ENCODE measurements at regions not wholly inside any gene's neighbourhood (a gene's known extent, or its start where the extent isn't known, plus 50 kb on each side); places are given as distances from the start of the nearest gene placed in this dataset.

GRCh38 chrX:7789200-7789599, 53.8 kb upstream of the VCX start:
- no peak for DNase-seq (ENCODE audit: low read depth in 2 of 2)

DNA sequence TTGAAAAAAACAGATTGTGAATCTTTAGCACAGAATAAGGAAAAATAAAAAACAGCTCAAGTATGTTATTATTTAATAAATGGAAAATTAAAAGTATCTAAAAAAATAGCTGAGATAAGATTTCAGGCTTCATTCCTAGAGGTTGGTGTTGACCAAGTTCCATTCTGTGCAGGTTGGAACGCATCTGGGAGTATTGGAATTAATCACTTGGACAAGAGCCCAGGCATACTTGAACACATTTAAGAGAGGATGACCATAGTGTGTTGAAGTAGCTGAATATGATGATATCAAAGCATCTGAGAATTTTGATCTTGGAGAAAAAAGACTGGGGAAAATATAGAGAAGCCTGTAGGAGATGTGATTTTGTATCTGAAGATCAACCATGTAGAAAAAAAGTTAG, 54.6 kb upstream of the VCX start:
- DNase-seq (ENCODE audit: low read depth in 2 of 2): no peak

DNA sequence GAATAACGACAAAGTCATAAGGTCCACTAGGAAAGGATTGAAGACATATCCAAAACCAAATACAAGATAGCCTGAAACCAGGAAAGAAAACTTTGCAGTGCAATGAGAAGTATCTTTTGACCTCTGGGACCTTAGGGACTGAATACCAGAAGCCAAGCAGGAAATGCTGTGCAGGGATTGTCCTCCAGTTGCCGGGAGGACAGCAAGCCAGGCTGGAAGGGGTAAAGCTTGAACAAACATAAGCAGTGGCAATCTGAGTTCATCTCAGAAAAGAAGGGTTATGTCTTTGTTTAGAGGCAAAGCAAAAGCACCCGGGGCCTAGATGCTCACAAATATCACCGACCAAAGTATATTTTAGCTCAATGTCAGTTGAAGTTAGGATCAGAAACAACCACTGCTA, 55.3 kb upstream of the VCX start:
- no peak for DNase-seq (ENCODE audit: low read depth in 2 of 2)

GRCh38 chrX:7784580-7784979, 58.4 kb upstream of the VCX start:
- DNase-seq (ENCODE audit: low read depth in 2 of 2): no peak

- DNase-seq (ENCODE audit: low read depth in 2 of 2): no peak
Measured at GRCh38 chrX:7779644-7780043, 63.3 kb upstream of the VCX start.

- DNase-seq (ENCODE audit: low read depth in 2 of 2): no peak
Measured at GRCh38 chrX:7775987-7776386, 67.0 kb upstream of the VCX start.

DNA sequence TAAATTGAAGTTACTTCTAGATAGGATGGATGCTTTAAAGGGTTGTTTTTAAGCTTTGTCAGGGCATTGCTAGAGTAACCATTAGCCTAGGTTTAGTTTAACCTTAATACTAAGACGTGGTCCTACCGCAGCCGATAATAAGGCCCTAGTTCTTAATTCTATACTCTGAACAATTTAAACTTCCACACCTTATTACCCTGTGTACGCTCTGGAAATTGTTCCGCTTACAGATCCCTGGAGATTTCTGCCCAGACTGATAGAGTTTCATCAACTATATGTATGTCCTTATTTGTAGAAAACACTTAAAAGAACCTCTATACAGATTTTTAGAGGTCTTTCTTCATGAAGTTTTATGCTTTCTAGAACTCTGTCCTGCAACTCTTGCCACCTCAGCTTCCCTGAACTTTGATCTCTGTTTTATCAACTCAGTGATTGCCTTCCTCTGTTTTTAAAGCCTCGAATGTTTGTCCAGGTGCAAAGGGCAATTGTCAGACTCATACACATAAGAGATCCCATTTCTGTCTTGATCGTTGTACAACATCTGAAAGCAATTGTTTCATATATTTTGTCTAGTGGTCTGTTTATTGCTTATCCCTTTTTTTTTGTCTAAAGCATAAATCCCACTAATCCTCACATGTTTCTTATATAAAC, 71.1 kb upstream of the VCX start:
- no peak for DNase-seq (ENCODE audit: low read depth in 2 of 2)

DNA sequence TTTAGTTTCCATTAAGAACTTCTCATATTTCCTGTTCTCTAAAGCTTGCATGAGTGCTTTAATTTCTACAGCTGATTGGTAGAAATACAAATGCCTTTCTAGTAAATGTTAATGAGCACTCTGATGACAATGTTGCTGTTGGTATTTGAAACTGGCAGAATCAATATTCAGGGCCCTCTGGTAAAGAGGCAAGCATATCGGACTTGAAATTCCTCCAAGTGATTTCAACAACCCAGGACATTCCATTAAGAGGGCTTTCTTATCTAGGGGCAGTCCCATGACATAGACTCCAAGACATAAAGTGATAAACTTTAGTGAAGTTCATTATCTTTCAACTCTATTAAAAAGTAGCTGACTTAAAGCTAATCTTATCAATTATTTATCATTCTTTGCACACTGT, 83.1 kb upstream of the VCX start:
- no peak for DNase-seq (ENCODE audit: low read depth in 2 of 2)

- DNase-seq (ENCODE audit: low read depth in 2 of 2): no peak
Measured at GRCh38 chrX:7746856-7747255, 96.1 kb upstream of the VCX start.

DNA sequence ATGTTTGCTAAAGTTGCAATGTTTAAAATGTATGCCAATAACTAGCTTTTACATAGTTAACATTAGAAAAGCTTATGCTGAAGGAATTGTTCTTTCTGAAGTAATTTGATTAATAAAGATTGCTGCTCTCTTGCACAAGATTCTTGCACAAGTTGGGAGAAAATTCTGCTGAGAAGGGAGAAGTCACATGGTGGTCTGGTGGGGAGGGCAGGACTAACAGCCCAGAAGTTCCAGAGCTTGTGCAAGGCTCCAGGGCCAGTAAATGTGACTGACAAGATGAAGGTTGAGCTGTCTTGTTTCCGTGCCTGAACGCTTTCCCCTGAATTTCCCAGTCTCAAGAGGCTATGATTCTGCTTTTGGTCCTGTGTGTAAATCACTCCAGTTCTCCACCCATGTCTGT, 112.9 kb upstream of the VCX start:
- no peak for DNase-seq (ENCODE audit: low read depth in 2 of 2)

GRCh38 chrX:7720519-7720918, 122.5 kb upstream of the VCX start:
- DNase-seq (ENCODE audit: low read depth in 2 of 2): no peak

DNA sequence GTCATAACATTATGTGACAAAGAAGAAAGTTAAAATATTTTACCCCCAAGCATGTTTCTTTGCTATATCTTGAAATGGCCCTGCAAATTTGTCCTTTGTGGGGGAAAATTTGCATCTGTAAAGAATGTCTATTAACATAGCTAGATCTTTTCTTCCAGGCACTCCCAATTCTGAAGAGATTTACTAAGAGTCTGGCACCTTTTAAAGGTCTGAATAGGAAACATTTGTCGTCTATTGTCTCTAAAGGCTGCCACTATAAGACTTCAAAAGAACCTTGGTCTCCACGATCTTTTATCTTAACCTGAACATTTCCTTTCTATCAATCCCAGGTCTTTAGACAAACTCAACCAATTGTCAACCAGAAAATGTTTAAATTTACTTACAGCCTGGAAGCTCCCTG, 128.6 kb upstream of the VCX start:
- DNase-seq (ENCODE audit: low read depth in 2 of 2): no peak

GRCh38 chrX:7711167-7711566, 131.8 kb upstream of the VCX start:
- no peak for DNase-seq (ENCODE audit: low read depth in 2 of 2)

GRCh38 chrX:7709845-7710244, 133.1 kb upstream of the VCX start:
- DNase-seq (ENCODE audit: low read depth in 2 of 2): no peak

- no peak for DNase-seq (ENCODE audit: low read depth in 2 of 2)
Measured at GRCh38 chrX:7706032-7706431, 136.9 kb upstream of the VCX start.

GRCh38 chrX:7704205-7704604, 138.8 kb upstream of the VCX start:
- DNase-seq (ENCODE audit: low read depth in 2 of 2): no peak

DNA sequence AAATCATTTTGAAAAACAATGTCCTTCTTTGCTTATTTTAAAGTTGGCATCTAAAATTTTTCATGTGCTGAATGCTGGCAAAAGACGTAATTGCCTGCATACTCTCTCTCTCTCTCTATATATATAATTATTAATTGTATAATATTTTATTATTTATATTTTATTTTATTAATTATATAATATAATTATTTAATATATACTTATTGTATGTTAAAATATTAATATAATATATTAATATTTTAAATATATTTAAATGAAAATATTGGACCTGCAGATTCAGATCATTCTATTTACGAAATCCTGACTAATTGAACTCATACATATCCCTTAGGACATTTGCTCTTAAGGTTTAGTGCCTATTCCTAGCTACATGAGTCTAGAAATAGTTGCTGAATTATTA, 144.7 kb upstream of the VCX start:
- no peak for DNase-seq (ENCODE audit: low read depth in 2 of 2)

DNA sequence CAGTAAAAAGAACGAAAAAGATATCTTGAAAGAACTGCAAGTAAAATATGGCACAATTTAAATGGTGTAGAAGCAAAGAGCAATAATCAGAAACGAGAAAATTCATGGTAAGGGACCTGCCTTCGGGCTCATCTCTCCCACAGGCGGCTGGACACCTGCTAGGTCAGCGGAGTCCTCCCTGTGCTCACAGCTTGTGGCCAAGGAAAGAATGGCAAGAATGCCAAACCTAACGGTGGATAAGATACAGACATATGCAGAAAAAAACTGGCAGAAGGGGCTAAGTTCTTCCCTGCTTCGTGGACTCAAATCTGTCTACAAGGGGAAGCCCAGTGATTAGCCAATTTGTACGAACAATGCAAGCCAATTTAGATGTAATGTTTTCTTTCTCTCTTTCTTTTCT, 152.1 kb upstream of the VCX start:
- DNase-seq (ENCODE audit: low read depth in 2 of 2): no peak

DNA sequence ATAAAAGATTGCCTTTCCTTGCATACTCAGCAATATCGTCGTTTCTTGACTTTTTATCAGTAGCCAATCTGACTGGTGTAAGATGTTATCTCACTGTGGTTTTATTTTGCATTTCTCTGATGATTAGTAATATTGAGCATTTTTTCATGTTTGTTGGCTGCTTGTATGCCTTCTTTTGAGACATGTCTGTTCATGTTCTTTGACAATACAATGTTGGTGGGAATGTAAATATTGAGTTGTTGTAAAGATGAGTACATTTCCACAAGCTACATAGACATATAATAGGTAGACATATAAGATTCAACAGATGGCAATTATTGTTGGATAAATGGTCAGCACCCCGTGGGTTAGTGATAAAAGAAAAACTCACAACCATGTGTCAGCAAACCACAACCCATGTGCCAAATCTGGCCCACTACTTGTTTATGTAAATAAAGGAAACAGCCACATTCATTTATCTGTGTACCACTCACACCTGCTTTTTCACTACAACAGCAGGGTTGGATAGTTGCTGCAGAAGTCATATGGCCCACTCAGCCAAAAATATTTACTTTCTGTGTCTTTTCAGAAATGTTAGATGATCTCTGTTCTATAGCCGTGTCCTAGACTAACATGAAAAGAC, 153.1 kb upstream of the VCX start:
- no peak for DNase-seq (ENCODE audit: low read depth in 2 of 2)

GRCh38 chrX:7680181-7680580, 162.8 kb upstream of the VCX start:
- DNase-seq (ENCODE audit: low read depth in 2 of 2): no peak

- no peak for DNase-seq (ENCODE audit: low read depth in 2 of 2)
Measured at GRCh38 chrX:7654316-7654715, 188.7 kb upstream of the VCX start.

DNA sequence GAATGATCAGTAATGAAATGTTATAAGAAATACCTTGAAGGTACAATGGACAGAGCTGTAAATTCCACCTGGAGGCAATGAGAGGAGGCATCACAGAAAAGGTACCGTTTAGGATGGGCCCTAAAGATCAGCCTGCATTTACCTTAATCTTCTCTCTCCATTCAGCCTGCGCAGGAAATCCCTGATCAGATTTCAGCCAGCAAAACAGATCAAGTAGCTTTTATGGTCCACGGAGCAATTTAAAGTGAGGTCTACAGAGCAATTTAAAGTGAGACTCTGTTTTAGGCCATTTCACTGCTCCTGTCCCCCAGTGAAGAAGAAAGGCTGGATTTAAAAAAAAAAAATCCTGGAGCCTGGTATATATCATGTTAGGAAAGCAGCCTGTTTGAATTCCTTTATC, 195.1 kb upstream of the VCX start:
- no peak for DNase-seq (ENCODE audit: low read depth in 2 of 2)

DNA sequence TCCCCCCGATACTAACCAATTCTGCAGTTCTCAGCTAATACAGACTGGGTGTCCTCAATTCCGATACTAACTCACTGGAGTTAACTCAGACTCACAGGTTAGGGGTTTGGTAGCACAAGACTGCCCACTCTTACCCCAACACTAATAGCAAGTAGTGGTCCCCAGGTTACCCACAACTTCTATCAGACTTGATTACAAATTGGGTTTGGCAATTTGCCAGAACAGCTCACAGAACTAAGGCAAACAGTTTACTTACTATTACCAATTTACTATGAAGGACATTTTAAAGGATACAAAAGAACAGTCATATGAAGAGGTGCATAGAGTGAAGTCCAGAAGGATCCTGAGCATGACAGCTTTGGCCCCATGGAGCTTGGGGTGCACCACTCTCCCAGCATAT, 201.8 kb upstream of the VCX start:
- no peak for DNase-seq (ENCODE audit: low read depth in 2 of 2)

DNA sequence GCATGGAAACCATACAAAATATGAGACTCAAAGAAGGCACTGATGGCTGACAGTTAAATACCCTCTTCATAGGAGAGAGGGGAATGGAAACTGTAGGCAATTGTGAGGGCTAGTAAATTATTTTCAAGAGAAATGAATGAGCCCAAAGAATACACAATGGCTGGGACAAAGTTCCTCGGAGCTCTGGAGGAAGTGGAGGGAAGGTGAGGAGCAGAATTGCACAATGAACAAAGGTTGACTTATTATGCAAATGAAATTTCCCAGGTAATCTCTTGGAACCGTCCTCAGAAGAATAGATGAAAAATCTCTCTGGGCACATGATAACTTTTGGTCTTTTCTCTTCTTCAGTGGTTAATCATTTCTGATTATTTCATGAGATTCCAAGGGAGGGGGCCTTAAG, 202.6 kb upstream of the VCX start:
- no peak for DNase-seq (ENCODE audit: low read depth in 2 of 2)

Measured in fibroblast of skin of left quadriceps (primary cell).